ENCODE measurements at regions not wholly inside any gene's neighbourhood (a gene's known extent, or its start where the extent isn't known, plus 50 kb on each side); places are given as distances from the start of the nearest gene placed in this dataset.

DNA sequence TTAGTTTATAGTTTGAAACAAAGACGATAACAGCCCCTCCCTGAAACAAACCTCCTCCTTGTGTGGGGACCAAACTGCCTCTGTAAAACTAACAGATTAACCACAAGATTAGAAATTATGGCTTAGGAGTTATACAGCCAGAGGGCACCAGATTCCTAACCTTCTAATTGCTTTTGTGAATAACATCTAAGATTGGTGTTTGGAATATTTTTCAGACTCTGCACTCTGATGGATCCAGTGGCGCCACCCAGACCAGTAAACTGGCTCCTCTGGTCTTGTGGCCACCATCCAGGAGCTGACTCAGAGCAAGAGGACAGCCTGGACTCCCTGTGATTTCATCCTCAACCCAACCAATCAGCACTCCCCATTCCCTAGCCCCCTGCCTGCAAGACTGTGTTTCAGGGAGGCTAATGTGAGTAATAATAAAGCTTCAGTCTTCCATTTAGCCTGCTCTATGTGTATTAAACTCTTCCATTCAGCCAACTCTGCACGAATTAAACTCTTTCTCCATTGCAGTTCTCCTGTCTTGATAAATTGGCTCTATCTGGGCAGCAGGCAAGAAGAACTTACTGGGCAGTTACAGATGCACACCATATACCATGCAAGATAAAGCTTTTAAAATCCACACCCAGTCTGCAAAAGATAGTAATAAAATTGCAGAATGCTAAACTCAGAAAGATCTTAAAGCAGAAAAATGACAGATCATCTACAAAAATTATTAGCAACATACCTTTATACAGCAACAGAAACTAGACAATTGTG is 58.5 kb upstream of the SLC22A16 start:
- Mint-ChIP-seq H3K4me3 (no peak overlapping the region), H3K27ac (no peak overlapping the region), H3K9me3 (peaks cover 12% of the 10 kb centered on the region), H3K4me1 (ENCODE audit: unreplicated experiment) (peaks cover 13% of the 10 kb centered on the region), H3K27me3 (no peaks in the 10 kb centered on the region), H3K36me3 (no peaks in the 10 kb centered on the region)
- DNase-seq (ENCODE audit: extremely low spot score, unreplicated experiment), result no peak
- TF ChIP-seq, protein P1, sequence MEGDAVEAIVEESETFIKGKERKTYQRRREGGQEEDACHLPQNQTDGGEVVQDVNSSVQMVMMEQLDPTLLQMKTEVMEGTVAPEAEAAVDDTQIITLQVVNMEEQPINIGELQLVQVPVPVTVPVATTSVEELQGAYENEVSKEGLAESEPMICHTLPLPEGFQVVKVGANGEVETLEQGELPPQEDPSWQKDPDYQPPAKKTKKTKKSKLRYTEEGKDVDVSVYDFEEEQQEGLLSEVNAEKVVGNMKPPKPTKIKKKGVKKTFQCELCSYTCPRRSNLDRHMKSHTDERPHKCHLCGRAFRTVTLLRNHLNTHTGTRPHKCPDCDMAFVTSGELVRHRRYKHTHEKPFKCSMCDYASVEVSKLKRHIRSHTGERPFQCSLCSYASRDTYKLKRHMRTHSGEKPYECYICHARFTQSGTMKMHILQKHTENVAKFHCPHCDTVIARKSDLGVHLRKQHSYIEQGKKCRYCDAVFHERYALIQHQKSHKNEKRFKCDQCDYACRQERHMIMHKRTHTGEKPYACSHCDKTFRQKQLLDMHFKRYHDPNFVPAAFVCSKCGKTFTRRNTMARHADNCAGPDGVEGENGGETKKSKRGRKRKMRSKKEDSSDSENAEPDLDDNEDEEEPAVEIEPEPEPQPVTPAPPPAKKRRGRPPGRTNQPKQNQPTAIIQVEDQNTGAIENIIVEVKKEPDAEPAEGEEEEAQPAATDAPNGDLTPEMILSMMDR (conservative IDR thresholded peaks at IDR 0.05), result no peak

DNA sequence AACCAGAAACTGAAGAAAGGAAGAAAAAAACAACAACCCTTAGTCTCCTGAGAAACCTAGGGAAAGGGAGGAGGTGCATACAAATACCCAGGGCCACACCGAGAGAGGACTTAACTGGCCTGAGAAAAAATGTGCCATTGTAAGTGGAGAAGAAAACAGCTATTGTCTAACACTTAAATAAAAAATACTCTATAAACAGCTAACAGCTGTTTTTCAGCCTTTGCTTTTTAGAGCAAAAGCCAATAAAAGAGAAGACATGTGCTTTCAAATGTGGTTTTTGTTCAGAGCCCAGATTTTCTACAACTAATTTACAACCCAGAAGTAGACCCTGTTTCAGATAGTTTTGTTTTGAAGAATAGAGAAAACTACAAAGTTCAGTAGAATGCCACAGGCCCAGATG is 56.0 kb upstream of the SLC22A16 start:
- no peak overlapping the region for H3K4me3 Mint-ChIP-seq
- H3K4me1 Mint-ChIP-seq (ENCODE audit: unreplicated experiment), result peaks cover 22% of the 10 kb centered on the region

DNA sequence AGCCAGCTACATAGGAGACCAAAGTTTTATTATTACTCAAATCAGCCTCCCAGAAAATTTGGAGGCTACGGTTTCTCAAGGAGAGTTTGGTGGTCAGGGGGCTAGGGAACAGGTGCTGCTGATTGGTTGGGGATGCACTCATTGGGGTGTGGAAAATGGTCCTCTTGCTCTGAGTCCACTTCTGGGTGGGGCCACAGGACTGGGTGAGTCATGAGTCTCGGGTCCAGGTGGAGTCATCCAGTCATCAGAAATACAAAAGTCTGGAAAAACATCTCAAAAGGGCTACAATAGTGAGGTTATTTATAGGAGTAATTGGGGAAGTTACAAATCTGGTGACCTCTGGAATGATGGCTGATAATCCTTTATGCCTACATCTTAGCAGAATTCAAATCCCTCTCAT is 54.3 kb upstream of the SLC22A16 start:
- DNase-seq (ENCODE audit: extremely low spot score, unreplicated experiment), result no peak
- Mint-ChIP-seq H3K4me1 (ENCODE audit: unreplicated experiment) (peaks cover 20% of the 10 kb centered on the region), H3K4me3 (no peak overlapping the region), H3K9me3 (peaks cover 5% of the 10 kb centered on the region), H3K27me3 (no peaks in the 10 kb centered on the region), H3K27ac (no peak overlapping the region), H3K36me3 (no peaks in the 10 kb centered on the region)
- TF ChIP-seq, protein P1 (conservative IDR thresholded peaks at IDR 0.05), result no peak

More for the DNA sequence above, 56.0 kb upstream of the SLC22A16 start:
- peaks cover 5% of the 10 kb centered on the region for H3K9me3 Mint-ChIP-seq
- H3K36me3 Mint-ChIP-seq, result no peaks in the 10 kb centered on the region
- no peak for DNase-seq (ENCODE audit: extremely low spot score, unreplicated experiment)
- TF ChIP-seq, protein P1 (conservative IDR thresholded peaks at IDR 0.05), result no peak
- H3K27ac Mint-ChIP-seq, result no peak overlapping the region
- no peaks in the 10 kb centered on the region for H3K27me3 Mint-ChIP-seq

DNA sequence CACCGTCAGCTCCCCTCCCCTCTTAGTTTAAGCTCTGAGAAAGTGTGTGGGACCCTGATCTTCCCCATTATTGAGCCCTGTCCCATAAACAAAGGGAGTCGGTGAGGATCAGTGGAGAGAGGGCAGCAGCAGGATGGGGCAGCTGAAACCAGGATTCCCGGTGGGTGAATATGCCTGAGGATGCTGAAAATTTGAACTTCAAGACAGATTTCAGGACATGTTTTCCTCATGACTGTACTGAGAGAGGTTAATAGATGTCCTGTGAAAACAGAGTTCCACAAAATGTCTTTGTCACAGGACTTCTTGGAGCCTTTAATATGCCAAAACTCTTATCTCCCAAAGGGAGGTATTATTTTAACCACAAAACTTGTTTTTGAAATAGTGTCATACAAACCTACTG is 53.5 kb upstream of the SLC22A16 start:
- Mint-ChIP-seq H3K27ac (no peak overlapping the region), H3K27me3 (no peaks in the 10 kb centered on the region), H3K4me3 (no peak overlapping the region), H3K4me1 (ENCODE audit: unreplicated experiment) (peaks cover 20% of the 10 kb centered on the region), H3K36me3 (no peaks in the 10 kb centered on the region), H3K9me3 (peaks cover 1% of the 10 kb centered on the region)
- TF ChIP-seq, protein P1 (conservative IDR thresholded peaks at IDR 0.05), result no peak
- no peak for DNase-seq (ENCODE audit: extremely low spot score, unreplicated experiment)

DNA sequence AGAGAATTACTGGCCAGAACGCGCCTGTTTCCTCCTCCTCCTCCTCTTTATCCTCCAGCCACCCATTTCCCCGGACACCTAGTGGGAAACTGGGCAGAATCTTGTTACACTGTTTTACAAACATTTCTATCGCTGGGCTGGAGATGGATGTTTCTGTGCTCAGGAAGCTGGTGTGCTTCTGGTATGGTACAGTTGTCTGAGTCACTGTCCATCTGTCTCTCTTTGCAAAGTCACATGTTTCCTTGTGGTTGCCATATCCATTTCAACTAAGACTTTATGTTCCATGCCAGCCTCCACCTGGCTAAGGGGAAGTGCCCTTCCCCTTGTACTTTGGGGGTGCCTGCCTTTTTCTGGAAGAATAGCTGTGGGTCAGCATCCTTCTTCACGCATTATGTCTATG is 52.9 kb upstream of the SLC22A16 start:
- H3K9me3 Mint-ChIP-seq, result no peaks in the 10 kb centered on the region
- TF ChIP-seq, protein P1 (conservative IDR thresholded peaks at IDR 0.05), result no peak
- H3K4me1 Mint-ChIP-seq (ENCODE audit: unreplicated experiment), result peaks cover 20% of the 10 kb centered on the region
- no peaks in the 10 kb centered on the region for H3K27me3 Mint-ChIP-seq
- H3K4me3 Mint-ChIP-seq, result no peak overlapping the region
- DNase-seq (ENCODE audit: extremely low spot score, unreplicated experiment), result no peak
- H3K36me3 Mint-ChIP-seq, result no peaks in the 10 kb centered on the region
- H3K27ac Mint-ChIP-seq, result no peak overlapping the region

Data from type B pancreatic cell (in vitro differentiated cells).